Panc1 (cell line): ENCODE measurements at regions not wholly inside any gene's neighbourhood (a gene's known extent, or its start where the extent isn't known, plus 50 kb on each side); places are given as distances from the start of the nearest gene placed in this dataset.

Experiments
- ATAC-seq: fragments of 200-7000 bp; cut with Tn5 transposase; 2 replicates; pipeline ENCODE4 v1.9.1; 2020; ENCODE audit warnings: mild to moderate bottlenecking, moderate library complexity
- BruUV-seq: library from RNA; stranded (reverse); fragments of 400-500 nt; replicated peaks from 2 replicates; lab custom pipeline; 2021; lab: Mats Ljungman, UMichigan
- CTCF ChIA-PET: fragments of 300-600 bp; sonication (Branson Sonifier 250); formaldehyde crosslinking; loops from one replicate; lab custom pipeline; 2022; ENCODE audit warnings: antibody characterized with exemption; lab: Charles Lee
- POLR2A ChIA-PET: fragments of 300-600 bp; sonication (Branson Sonifier 250); formaldehyde crosslinking; loops from one replicate; lab custom pipeline; 2022; ENCODE audit warnings: antibody characterized with exemption; lab: Charles Lee
- DNase-seq: peaks from one replicate; pipeline ENCODE4 v3.0.0-alpha.2; 2010; ENCODE audit warnings: low read depth, low spot score
- H3K27ac ChIP-seq: 2 replicates; pipeline ENCODE4 v1.5.1; 2011; ENCODE audit warnings: mild to moderate bottlenecking, low read length, inconsistent platforms
- H3K27me3 ChIP-seq: fragments of 200-500 bp; sonication (Bioruptor generic); 2 replicates; pipeline ENCODE4 v1.6.0; 2014; ENCODE audit warnings: low read length, inconsistent platforms; ENCODE audit not compliant: control insufficient read depth, insufficient read depth
- H3K36me3 ChIP-seq: fragments of 200-500 bp; sonication (Bioruptor generic); 2 replicates; pipeline ENCODE4 v1.5.1; 2014; ENCODE audit warnings: inconsistent platforms, mild to moderate bottlenecking, low read length, moderate library complexity; ENCODE audit not compliant: control insufficient read depth, insufficient read depth
- H3K4me1 ChIP-seq: 2 replicates; pipeline ENCODE4 v1.5.1; 2011; ENCODE audit warnings: inconsistent platforms, mild to moderate bottlenecking, low read length, moderate library complexity; ENCODE audit not compliant: control insufficient read depth, insufficient read depth
- H3K4me3 ChIP-seq, 2 experiments: 2 replicates each; pipeline ENCODE4 v1.5.1; 2011 to 2012; ENCODE audit warnings: low read depth in 2 of 2, low read length in 2 of 2, mild to moderate bottlenecking in 2 of 2, inconsistent platforms in 1 of 2, moderate library complexity in 1 of 2
- H3K9me3 ChIP-seq: fragments of 200-500 bp; sonication (Bioruptor generic); 2 replicates; pipeline ENCODE4 v1.5.1; 2014; ENCODE audit warnings: low read depth, mild to moderate bottlenecking, inconsistent platforms, low read length, moderate library complexity; ENCODE audit not compliant: control insufficient read depth, insufficient read depth
- CTCF ChIP-seq: fragments of 450-650 bp; IDR thresholded peaks from 2 replicates; pipeline ENCODE4 v1.5.1; 2017; ENCODE audit warnings: mild to moderate bottlenecking
- POLR2AphosphoS5 ChIP-seq: IDR thresholded peaks from 2 replicates; pipeline ENCODE4 v1.6.1; 2012; ENCODE audit warnings: mild to moderate bottlenecking, low read depth, low read length, moderate library complexity
- REST ChIP-seq, 2 experiments: IDR thresholded peaks; 2 replicates each; pipeline ENCODE4 v1.6.1; 2011 to 2012; ENCODE audit warnings: low read depth in 2 of 2, control low read depth in 1 of 2, low read length in 1 of 2, mild to moderate bottlenecking in 1 of 2, moderate library complexity in 1 of 2; ENCODE audit not compliant: insufficient read depth in 1 of 2
- SIN3A ChIP-seq: IDR thresholded peaks from 2 replicates; pipeline ENCODE4 v1.6.1; 2012; ENCODE audit warnings: low read depth, mild to moderate bottlenecking, low read length, moderate library complexity, borderline replicate concordance; ENCODE audit not compliant: insufficient read depth
- TCF7L2 ChIP-seq: IDR thresholded peaks from 2 replicates; pipeline ENCODE4 v1.6.1; 2011; ENCODE audit warnings: mild to moderate bottlenecking, low read depth, low read length, inconsistent platforms
- in situ Hi-C: cut with HindIII; loops from 2 replicates; pipeline ENCODE4 v1.10.0; 2016; ENCODE audit warnings: low sequenced_read_pairs, low pct_unique_long_range_greater_than_20kb
- intact Hi-C: fragments of 100-400 bp; cut with micrococcal nuclease; formaldehyde crosslinking; loops from one replicate; pipeline ENCODE4 v1.10.0; 2022; ENCODE audit not compliant: unreplicated experiment

- no peaks in the 10 kb centered on the region for H3K36me3 ChIP-seq
- intact Hi-C loops (no loop called here), in situ Hi-C loops (no loop called here)
- no peak overlapping the region for H3K4me3 ChIP-seq
- H3K27me3 ChIP-seq, result no peaks in the 10 kb centered on the region
- H3K4me1 ChIP-seq, result no peaks in the 10 kb centered on the region
- DNase-seq (no peak), ATAC-seq (no peak)
- ChIA-PET CTCF (no interaction called here), POLR2A (no interaction called here)
- no peaks in the 10 kb centered on the region for H3K9me3 ChIP-seq
- TF ChIP-seq TCF7L2 (no peak), CTCF (no peak), REST (IDR thresholded peaks at IDR 0.05; ENCODE audit: insufficient read depth in 1 of 2, low read depth in 2 of 2, low read length in 1 of 2) (no peak), SIN3A (no peak)
- BruUV-seq, result no TSS peak
- no peak overlapping the region for H3K27ac ChIP-seq
These were observed 102.3 kb upstream of the ESRRG start for GRCh38 chr1:216825557-216825956.

- CTCF ChIA-PET, result interaction anchor here (0.6 kb wide), 1 partner anchor 294 kb away, joined by 16 read pairs; no protein-coding TSS in a partner anchor
- no peaks in the 10 kb centered on the region for H3K4me1 ChIP-seq
- H3K27ac ChIP-seq, result no peak overlapping the region
- intact Hi-C loops, result no loop called here
- H3K36me3 ChIP-seq, result no peaks in the 10 kb centered on the region
- H3K27me3 ChIP-seq, result no peaks in the 10 kb centered on the region
- TF ChIP-seq CTCF (no peak), TCF7L2 (no peak), POLR2AphosphoS5 (no peak), REST (IDR thresholded peaks at IDR 0.05; ENCODE audit: insufficient read depth in 1 of 2, low read depth in 2 of 2, low read length in 1 of 2) (no peak), SIN3A (no peak)
- BruUV-seq, result no TSS peak
- DNase-seq (no peak), ATAC-seq (no peak)
- in situ Hi-C loops, result no loop called here
- no peaks in the 10 kb centered on the region for H3K9me3 ChIP-seq
- H3K4me3 ChIP-seq, result no peak overlapping the region
- POLR2A ChIA-PET, result no interaction called here
These were observed 101.3 kb upstream of the ESRRG start for GRCh38 chr1:216824511-216824910.
